Sciatic nerve (tissue), 2 donors: ENCODE measurements at regions not wholly inside any gene's neighbourhood (a gene's known extent, or its start where the extent isn't known, plus 50 kb on each side); places are given as distances from the start of the nearest gene placed in this dataset.
A peak's percentile ranks its signal among the peaks of the same experiment; 100 is the strongest.
"Not testable (repeated sequence)": the region's sequence is repeated elsewhere in the genome, so short reads cannot be mapped to it uniquely, and the experiment has no call there.

ENCODE experiments used
- ATAC-seq: fragments of 200-7000 bp; cut with Tn5 transposase; one replicate; pipeline ENCODE4 v1.9.1; 2020; ENCODE audit warnings: mild to moderate bottlenecking, moderate library complexity
- DNase-seq: peaks from one replicate; pipeline ENCODE4 v3.0.0-alpha.2; 2020; ENCODE audit warnings: low spot score
- intact Hi-C: fragments of 100-400 bp; cut with DNase I; formaldehyde crosslinking; loops from one replicate; pipeline ENCODE4 v1.14.2; 2022
- donor health status: DM: no; HTN: no; CAD: no.
- donor health status: DM: no; HTN: no; CAD: no.

DNA sequence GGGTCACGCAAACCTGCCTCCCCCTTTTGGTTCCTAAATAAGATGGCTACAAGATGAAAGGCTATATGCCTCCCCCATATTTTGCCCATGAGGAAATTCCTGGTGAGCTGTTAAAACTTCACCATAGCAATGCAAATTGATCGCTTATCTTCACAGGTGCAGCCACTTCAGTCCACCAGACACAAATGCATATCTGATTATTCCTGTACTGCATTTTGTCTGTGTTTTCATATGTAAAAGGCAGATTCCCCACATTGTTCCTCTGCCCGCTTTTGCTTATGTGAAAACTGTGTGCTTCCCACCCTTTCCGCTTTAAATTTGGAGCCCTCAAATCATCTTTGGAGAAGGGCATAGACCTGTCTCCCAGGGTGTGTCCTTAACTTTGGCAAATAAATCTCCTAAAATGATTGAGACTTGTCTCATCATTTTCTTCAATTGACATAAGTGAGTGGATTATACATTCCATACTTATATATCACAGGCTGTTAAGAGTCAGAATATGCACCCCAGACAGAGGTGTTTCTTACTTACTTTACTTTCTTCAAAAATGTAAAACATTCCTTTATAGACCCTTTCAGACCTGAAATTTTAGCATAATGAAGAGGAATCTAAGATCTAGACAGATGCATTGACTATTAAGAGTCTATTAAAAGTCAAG, 116.4 kb downstream of the CASP12 start:
- DNase-seq (no peak), ATAC-seq (no peak)
- intact Hi-C loops, result no loop called here

DNA sequence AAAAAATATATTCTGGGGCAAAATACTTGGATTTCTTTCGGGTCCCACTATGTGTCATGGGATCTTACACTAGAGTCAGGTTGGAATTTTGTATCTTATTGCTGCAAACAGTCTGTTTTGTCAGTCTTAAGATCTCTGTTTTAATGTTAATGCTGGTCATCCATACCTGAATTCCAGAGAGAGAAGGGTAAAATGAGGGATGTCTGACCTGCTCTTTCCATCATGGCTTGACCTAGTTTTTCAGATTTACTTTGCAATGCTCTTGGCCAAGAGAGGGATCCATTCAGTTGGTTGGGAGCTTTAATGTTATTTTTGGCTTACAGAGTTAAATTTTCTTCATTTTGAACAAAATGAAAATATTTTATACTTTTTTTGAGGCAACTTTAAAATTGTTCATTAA, 117.2 kb downstream of the CASP12 start:
- ATAC-seq (no peak), DNase-seq (no peak)
- intact Hi-C loops, result no loop called here

DNA sequence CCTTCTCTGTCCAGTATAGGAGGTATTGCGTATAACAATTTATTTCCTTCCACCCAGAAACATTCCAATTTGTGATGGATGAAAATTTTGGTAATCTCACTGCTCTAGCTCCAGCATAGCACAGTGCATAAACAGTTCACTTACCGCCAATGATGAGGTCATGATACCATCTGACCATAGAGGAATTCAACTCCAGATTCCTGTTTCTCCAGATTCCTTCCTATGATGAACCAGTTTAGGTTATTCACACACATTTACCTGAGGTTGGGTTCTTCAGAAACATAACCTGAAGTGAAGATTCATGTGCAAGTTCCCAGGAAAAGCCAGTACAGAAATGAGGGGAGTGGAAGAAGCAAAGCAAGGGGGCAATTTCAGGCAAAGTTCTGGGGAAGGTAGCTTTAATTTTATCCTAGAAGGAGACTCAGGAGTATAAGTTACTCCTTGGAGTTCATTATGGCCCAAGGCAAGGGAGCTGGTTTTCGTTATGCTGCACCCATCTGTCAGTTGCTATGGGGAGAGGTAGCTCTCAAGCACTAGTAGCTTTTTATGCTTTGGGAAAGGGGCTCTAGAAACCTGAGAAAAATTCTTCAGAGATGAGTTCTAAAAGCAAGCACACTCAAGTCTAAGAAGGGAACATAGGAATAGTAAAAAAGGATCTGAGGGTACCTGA, 121.6 kb downstream of the CASP12 start:
- no peak for DNase-seq
- intact Hi-C loops, result no loop called here
- no peak for ATAC-seq

- intact Hi-C loops, result no loop called here
- no peak for ATAC-seq
- no peak for DNase-seq
These were observed 123.7 kb downstream of the CASP12 start for GRCh38 chr11:104774578-104774977.

- ATAC-seq (peak; percentile 79), DNase-seq (no peak)
- intact Hi-C loops, result no loop called here
These were observed 125.4 kb downstream of the CASP12 start for GRCh38 chr11:104772806-104773241.

GRCh38 chr11:104771763-104772162, 126.5 kb downstream of the CASP12 start:
- intact Hi-C loops, result no loop called here
- DNase-seq, result no peak
- ATAC-seq, result no peak

GRCh38 chr11:104771046-104771445, 127.2 kb downstream of the CASP12 start:
- ATAC-seq, intact Hi-C loops, DNase-seq: not testable (repeated sequence)

DNA sequence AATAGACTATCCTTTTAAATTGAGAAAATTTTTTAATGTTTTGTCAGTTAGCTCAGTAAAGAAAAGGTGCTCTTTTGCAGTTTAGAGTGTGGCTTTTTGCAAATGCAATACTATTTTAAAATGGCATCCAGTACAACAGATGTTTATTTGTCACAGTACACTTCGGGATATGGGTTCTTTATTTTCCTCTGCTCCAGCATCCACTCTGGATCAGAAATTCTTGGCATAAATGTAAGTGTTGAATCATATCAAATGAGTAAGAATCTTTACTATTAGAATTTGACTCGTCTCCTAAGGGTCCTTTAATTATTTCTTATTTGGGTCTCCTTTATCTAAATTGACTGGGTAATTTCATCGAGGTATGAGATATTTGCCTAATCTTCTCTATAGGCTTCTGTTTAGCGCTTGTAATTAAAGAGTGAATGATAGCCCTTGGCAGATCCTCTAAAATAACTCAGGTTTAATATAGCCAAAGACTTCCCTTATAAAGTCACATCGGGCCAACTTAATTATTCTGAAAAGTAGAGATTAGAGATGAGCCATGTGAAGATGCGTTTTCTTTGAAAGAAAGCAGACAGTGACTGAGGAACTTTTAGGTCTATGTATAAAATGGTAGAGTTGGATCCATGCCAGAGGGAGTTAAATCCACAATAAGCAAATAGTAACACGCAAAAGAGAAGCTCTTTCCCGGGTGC, 132.7 kb downstream of the CASP12 start:
- ATAC-seq, result no peak
- no peak for DNase-seq
- intact Hi-C loops, result no loop called here

GRCh38 chr11:104764710-104765045, 133.6 kb downstream of the CASP12 start:
- intact Hi-C loops, result loop anchor here (5.0 kb wide), 1 partner anchor 1213 kb away; no protein-coding TSS in a partner anchor
- ATAC-seq (no peak), DNase-seq (no peak)

DNA sequence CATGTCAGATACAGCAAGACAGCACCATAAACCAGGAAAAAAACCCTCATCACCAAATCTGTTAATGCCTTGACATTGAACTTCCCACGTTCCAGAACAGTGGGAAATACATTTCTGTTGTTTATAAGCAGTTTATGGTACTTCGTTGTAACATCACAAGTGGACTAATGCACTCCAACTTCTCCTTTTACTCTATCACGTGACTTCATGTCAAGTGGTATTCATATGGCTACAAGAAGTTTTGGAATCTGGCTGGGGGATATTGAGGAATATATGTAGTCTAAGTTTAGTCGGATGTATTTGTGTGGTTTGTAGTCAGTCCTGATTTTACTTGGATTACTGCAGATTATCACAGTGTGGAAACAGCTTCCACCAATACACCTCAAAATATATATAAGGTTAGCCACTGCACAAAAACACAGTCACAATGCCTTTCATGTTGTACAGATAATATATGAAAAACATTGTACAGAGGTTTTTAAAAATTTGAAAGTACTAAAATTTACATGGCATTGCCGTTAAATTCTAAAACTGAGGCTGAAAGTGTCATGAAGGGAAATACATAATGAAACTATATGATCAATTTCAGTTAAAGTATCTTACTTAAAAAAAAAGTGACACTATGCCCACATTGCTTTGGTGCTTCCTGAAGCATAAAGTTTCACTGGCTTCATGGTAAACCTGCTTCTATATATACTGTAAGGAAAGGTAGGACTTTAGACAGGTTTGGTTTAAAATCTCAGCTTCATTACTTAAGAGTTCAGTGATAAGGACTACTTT, 134.1 kb downstream of the CASP12 start:
- intact Hi-C loops, result loop anchor here (5.0 kb wide), 1 partner anchor 1213 kb away; no protein-coding TSS in a partner anchor
- DNase-seq, result no peak
- no peak for ATAC-seq

- ATAC-seq (no peak), DNase-seq (no peak)
- intact Hi-C loops, result loop anchor here (5.0 kb wide), 1 partner anchor 1216 kb away; no protein-coding TSS in a partner anchor
These were observed 136.7 kb downstream of the CASP12 start for GRCh38 chr11:104761511-104761910.

DNA sequence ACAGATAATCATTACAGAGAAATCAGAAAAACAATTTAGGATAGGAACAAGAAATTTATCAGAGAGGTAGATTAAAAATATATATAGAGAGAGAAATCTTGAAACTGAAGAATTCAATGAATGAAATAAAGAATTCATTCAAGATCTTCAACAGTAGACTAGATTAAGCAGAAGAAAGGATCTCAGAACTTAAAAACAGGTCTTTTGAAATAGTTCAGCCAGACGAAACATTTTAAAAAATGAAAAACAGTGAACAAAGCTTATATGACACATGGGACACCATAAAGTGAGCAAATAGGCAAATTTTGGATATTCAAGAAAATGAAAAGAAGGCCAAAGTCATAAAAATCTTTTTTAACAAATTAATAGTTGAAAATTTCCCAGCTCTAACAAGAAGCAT, 138.8 kb downstream of the CASP12 start:
- ATAC-seq (no peak), DNase-seq (no peak)
- intact Hi-C loops, result no loop called here

- intact Hi-C loops, result no loop called here
- ATAC-seq, result no peak
- no peak for DNase-seq
These were observed 159.3 kb downstream of the CASP12 start for GRCh38 chr11:104738918-104739317.

GRCh38 chr11:104738208-104738607, 160.1 kb downstream of the CASP12 start:
- ATAC-seq (no peak), DNase-seq (no peak)
- intact Hi-C loops, result no loop called here

GRCh38 chr11:104736502-104736901, 161.8 kb downstream of the CASP12 start:
- intact Hi-C loops, result no loop called here
- DNase-seq (no peak), ATAC-seq (no peak)

GRCh38 chr11:104734998-104735397, 163.3 kb downstream of the CASP12 start:
- ATAC-seq (peak; percentile 49), DNase-seq (no peak)
- intact Hi-C loops, result no loop called here

GRCh38 chr11:104731890-104732289, 166.4 kb downstream of the CASP12 start:
- no peak for ATAC-seq

GRCh38 chr11:104728927-104729326, 169.3 kb downstream of the CASP12 start:
- ATAC-seq (no peak), DNase-seq (no peak)
- intact Hi-C loops, result no loop called here

More at GRCh38 chr11:104731890-104732289, 166.4 kb downstream of the CASP12 start:
- DNase-seq, result no peak
- intact Hi-C loops, result no loop called here

DNA sequence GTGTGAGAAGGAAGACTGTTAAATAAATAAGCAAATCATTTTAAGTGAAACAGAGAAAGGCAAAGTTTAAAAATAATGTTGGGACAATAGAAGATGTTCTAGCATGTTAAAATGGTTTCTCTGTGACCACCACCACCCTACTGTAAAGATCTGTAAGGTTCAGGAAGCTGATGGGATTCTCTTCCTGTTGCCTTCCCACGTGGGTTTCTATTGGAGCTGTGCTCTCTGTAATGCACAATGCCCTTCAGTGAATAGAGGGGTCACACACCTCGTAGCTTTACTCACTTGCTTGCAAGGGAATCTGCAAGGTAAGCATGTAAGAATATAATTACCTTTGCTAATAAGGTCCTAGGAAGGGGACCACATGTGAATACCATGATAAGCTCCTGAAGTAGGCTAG, 170.5 kb downstream of the CASP12 start:
- DNase-seq (no peak), ATAC-seq (no peak)
- intact Hi-C loops, result no loop called here
